Loucy (cell line): ENCODE measurements at regions not wholly inside any gene's neighbourhood (a gene's known extent, or its start where the extent isn't known, plus 50 kb on each side); places are given as distances from the start of the nearest gene placed in this dataset.

Experiments
- H2AFZ ChIP-seq: fragments of 200-600 bp; sonication (generic); 2 replicates; pipeline ENCODE4 v1.6.0; 2016; ENCODE audit warnings: antibody characterized with exemption, mild to moderate bottlenecking, low read length, moderate library complexity
- H3F3A ChIP-seq: fragments of 200-600 bp; 2 replicates; pipeline ENCODE4 v1.6.0; 2016; ENCODE audit warnings: antibody characterized with exemption, low read depth, mild to moderate bottlenecking
- H3K27me3 ChIP-seq: fragments of 200-600 bp; sonication (generic); 2 replicates; pipeline ENCODE4 v1.6.1; 2014; ENCODE audit warnings: low read length, mild to moderate bottlenecking; ENCODE audit not compliant: insufficient read depth, poor library complexity, severe bottlenecking
- H3K36me3 ChIP-seq: fragments of 200-600 bp; sonication (generic); 2 replicates; pipeline ENCODE4 v1.6.1; 2016; ENCODE audit warnings: low read length; ENCODE audit not compliant: insufficient read depth
- H3K4me1 ChIP-seq: fragments of 200-600 bp; sonication (generic); 2 replicates; pipeline ENCODE4 v1.5.1; 2014; ENCODE audit warnings: low read length, mild to moderate bottlenecking; ENCODE audit not compliant: insufficient read depth, poor library complexity, severe bottlenecking
- H3K4me2 ChIP-seq: fragments of 200-600 bp; sonication (generic); 2 replicates; pipeline ENCODE4 v1.6.0; 2014; ENCODE audit warnings: antibody characterized with exemption, low read length, low read depth, mild to moderate bottlenecking; ENCODE audit not compliant: poor library complexity, severe bottlenecking
- H3K4me3 ChIP-seq: fragments of 200-600 bp; sonication (generic); 2 replicates; pipeline ENCODE4 v1.5.1; 2014; ENCODE audit warnings: low read length, mild to moderate bottlenecking, mixed read lengths; ENCODE audit not compliant: poor library complexity, severe bottlenecking
- H3K79me2 ChIP-seq: fragments of 200-600 bp; sonication (generic); 2 replicates; pipeline ENCODE4 v1.6.1; 2014; ENCODE audit warnings: low read length; ENCODE audit not compliant: insufficient read depth
- H3K9ac ChIP-seq: fragments of 200-600 bp; sonication (generic); 2 replicates; pipeline ENCODE4 v1.6.0; 2014; ENCODE audit warnings: mild to moderate bottlenecking, low read depth, low read length, moderate library complexity; ENCODE audit not compliant: poor library complexity, severe bottlenecking
- H3K9me2 ChIP-seq: fragments of 200-600 bp; sonication (generic); replicated peaks from 2 replicates; pipeline ENCODE4 v1.6.1; 2016; ENCODE audit warnings: low read depth, low read length, mixed read lengths
- H3K9me3 ChIP-seq: fragments of 200-600 bp; sonication (generic); 2 replicates; pipeline ENCODE4 v1.6.1; 2014; ENCODE audit warnings: mild to moderate bottlenecking, antibody characterized with exemption, low read length, low read depth; ENCODE audit not compliant: insufficient read depth
- H4K20me1 ChIP-seq: fragments of 200-600 bp; sonication (generic); 2 replicates; pipeline ENCODE4 v1.6.0; 2014; ENCODE audit warnings: antibody characterized with exemption, low read length, mild to moderate bottlenecking; ENCODE audit not compliant: insufficient read depth, poor library complexity, severe bottlenecking
- EZH2phosphoT487 ChIP-seq: fragments of 200-600 bp; IDR thresholded peaks from 2 replicates; pipeline ENCODE4 v1.6.1; 2018; ENCODE audit warnings: antibody characterized with exemption, mild to moderate bottlenecking, moderate library complexity, borderline replicate concordance
- TF ChIP-seq, protein P1 (sequence below): fragments of 200-600 bp; sonication (generic); conservative IDR thresholded peaks from 2 replicates; pipeline ENCODE4 v1.5.1; 2014; ENCODE audit warnings: mild to moderate bottlenecking, antibody characterized with exemption, low read length

DNA sequence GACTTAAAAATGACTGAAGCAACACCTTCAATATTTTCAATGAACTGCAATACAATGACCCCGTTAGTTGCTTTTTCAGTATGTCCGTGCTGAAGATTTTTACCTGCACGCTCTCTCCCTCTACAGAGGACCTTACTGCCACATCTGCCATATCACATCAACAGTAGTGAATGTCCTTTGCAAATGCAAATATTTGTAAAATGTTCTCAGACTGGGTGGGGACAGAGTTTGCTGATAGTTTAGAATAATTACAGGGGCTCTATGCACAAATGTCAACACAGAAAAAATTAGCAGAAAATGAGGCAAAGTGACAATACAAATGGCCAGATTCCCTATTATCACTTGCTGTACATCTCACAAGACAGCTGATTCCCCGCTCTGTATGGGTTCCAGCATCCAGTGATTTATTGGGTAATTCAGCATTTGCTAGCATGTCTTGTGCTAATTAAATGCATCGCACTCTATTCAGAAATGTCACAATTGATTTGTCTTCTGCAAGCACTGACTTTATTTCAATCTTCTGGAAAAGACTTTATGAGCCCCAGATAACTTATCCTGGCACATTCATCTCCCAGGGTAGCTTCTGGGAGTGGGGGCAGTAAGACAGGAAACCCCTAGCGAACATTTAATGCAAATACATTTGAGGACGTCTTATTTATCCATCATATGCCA is 69.1 kb upstream of the PTER start:
- no peaks in the 10 kb centered on the region for H3K79me2 ChIP-seq
- no peaks in the 10 kb centered on the region for H3K27me3 ChIP-seq
- H4K20me1 ChIP-seq: no peaks in the 10 kb centered on the region
- H3F3A ChIP-seq: no peaks in the 10 kb centered on the region
- no peak overlapping the region for H2AFZ ChIP-seq
- no peaks in the 10 kb centered on the region for H3K4me1 ChIP-seq
- no peak overlapping the region for H3K4me3 ChIP-seq
- no peak overlapping the region for H3K9ac ChIP-seq
- no peak for TF ChIP-seq EZH2phosphoT487
- TF ChIP-seq, protein P1, sequence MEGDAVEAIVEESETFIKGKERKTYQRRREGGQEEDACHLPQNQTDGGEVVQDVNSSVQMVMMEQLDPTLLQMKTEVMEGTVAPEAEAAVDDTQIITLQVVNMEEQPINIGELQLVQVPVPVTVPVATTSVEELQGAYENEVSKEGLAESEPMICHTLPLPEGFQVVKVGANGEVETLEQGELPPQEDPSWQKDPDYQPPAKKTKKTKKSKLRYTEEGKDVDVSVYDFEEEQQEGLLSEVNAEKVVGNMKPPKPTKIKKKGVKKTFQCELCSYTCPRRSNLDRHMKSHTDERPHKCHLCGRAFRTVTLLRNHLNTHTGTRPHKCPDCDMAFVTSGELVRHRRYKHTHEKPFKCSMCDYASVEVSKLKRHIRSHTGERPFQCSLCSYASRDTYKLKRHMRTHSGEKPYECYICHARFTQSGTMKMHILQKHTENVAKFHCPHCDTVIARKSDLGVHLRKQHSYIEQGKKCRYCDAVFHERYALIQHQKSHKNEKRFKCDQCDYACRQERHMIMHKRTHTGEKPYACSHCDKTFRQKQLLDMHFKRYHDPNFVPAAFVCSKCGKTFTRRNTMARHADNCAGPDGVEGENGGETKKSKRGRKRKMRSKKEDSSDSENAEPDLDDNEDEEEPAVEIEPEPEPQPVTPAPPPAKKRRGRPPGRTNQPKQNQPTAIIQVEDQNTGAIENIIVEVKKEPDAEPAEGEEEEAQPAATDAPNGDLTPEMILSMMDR: no peak
- H3K9me3 ChIP-seq: no peaks in the 10 kb centered on the region
- no peak overlapping the region for H3K4me2 ChIP-seq
- H3K9me2 ChIP-seq: no peaks in the 10 kb centered on the region
- H3K36me3 ChIP-seq: no peaks in the 10 kb centered on the region

DNA sequence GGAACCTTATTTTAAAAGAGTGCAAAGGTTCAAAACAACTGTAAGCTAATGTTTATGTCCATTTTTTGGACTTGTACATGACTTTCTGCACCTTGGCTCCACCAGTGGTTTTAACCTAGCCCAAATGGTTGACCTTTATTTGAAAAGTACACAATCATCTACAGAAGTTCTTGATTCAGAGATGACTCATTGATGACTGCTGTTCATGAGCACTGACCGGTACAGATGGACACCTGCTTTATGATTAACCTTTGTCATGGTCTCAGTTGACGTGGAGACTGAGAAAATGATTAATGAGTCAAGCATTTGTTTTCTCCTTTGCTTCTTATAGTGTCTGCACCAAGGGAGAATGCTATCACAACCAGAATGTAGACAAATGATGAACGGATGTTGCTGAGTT is 55.7 kb upstream of the PTER start:
- no peaks in the 10 kb centered on the region for H4K20me1 ChIP-seq
- no peaks in the 10 kb centered on the region for H3K27me3 ChIP-seq
- no peak overlapping the region for H3K9ac ChIP-seq
- no peak overlapping the region for H3K4me3 ChIP-seq
- no peak overlapping the region for H2AFZ ChIP-seq
- no peaks in the 10 kb centered on the region for H3K9me2 ChIP-seq
- H3K36me3 ChIP-seq: no peaks in the 10 kb centered on the region
- no peak for TF ChIP-seq EZH2phosphoT487
- TF ChIP-seq, protein P1: no peak
- H3K9me3 ChIP-seq: no peaks in the 10 kb centered on the region
- no peaks in the 10 kb centered on the region for H3F3A ChIP-seq
- H3K4me2 ChIP-seq: no peak overlapping the region
- no peaks in the 10 kb centered on the region for H3K4me1 ChIP-seq
- H3K79me2 ChIP-seq: no peaks in the 10 kb centered on the region

DNA sequence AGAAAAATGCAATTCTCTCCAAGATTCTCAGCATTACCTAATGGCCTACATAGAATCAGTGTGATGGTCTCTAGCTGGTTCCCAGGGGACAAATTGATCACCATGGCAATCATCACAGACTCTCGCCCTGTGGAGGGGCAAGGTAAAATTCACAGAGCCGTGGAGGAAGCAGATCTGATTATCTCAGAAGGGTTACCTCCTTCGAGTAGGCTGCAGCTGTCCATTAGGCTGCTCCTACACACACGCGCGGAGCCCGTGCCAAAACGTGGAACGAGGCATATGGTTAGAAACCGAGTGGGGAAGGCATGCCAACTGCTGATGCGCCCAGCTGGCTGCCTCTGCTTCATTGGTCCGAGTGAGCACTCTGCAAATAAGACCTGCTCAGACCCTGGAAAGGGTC is 52.8 kb upstream of the PTER start:
- no peaks in the 10 kb centered on the region for H3F3A ChIP-seq
- H3K79me2 ChIP-seq: no peaks in the 10 kb centered on the region
- TF ChIP-seq EZH2phosphoT487: no peak
- TF ChIP-seq, protein P1: no peak
- H2AFZ ChIP-seq: no peak overlapping the region
- no peak overlapping the region for H3K4me3 ChIP-seq
- no peaks in the 10 kb centered on the region for H3K27me3 ChIP-seq
- H4K20me1 ChIP-seq: no peaks in the 10 kb centered on the region
- H3K9me2 ChIP-seq: no peaks in the 10 kb centered on the region
- no peak overlapping the region for H3K9ac ChIP-seq
- no peaks in the 10 kb centered on the region for H3K9me3 ChIP-seq
- H3K36me3 ChIP-seq: no peaks in the 10 kb centered on the region
- H3K4me1 ChIP-seq: no peaks in the 10 kb centered on the region
- no peak overlapping the region for H3K4me2 ChIP-seq
